ENCODE measurements at regions not wholly inside any gene's neighbourhood (a gene's known extent, or its start where the extent isn't known, plus 50 kb on each side); places are given as distances from the start of the nearest gene placed in this dataset.

DNA sequence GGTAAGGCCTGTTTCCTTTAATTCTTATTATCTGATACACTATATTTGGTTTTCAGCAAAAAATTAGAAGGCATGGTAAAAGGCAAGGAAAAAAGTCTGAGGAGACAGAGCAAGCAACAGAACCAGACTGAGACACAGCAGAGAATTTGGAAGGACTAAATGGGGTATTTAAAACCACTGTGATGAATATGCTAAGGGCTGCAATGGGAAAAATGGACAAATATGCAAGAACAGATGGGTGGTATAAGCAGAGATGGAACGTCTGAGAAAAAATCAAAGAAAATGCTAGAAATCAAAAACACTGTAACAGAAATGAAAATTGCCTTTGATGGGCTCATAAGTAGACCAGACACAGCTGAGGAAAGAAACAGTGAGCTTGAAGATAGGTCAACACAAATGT lies 50.8 kb upstream of the NSMCE3 start:
- no peak for DNase-seq

DNA sequence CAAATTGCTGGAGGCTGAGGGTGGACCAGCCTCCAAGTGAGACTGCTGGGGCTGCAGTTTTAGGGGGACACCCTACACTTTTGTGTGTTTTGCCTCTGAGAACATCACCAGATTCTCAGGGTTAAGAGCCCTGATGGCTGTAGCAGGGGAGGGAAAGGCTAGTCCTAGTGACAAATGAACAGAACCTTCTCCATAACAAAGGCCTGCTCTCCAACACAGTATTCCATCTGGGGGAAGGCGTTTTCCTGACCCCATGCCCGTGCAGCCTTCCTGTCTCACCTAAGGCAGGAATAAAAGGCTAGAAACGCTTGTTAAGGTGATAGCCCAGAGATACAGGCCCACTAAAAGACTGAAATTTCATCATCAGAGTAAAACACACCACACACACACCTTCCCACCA lies 50.2 kb upstream of the NSMCE3 start:
- no peak for DNase-seq
